ENCODE measurements at regions not wholly inside any gene's neighbourhood (a gene's known extent, or its start where the extent isn't known, plus 50 kb on each side); places are given as distances from the start of the nearest gene placed in this dataset.

GRCh38 chr20:56994006-56994405 is 272.4 kb downstream of the BMP7 start:
- H3K4me1 ChIP-seq (ENCODE audit: control insufficient read depth in 2 of 2, insufficient read depth in 2 of 2, low read length in 2 of 2): no peaks in the 10 kb centered on the region
- H3K36me3 ChIP-seq (ENCODE audit: control insufficient read depth in 2 of 2, insufficient read depth in 2 of 2, low read length in 2 of 2): no peaks in the 10 kb centered on the region
- no peak overlapping the region for H3K27ac ChIP-seq (ENCODE audit: low read depth in 2 of 2, low read length in 2 of 2)
- no peak overlapping the region for H3K4me3 ChIP-seq (ENCODE audit: low read length in 2 of 2)
- no peak overlapping the region for H3K9ac ChIP-seq (ENCODE audit: low read depth in 1 of 2, low read length in 2 of 2)
- peaks cover 0 to 5% of the 10 kb centered on the region in 2 donors for H3K9me3 ChIP-seq (ENCODE audit: control insufficient read depth in 2 of 2, low read length in 2 of 2)
- no peaks in the 10 kb centered on the region for H3K27me3 ChIP-seq (ENCODE audit: control insufficient read depth in 2 of 2, insufficient read depth in 2 of 2, low read length in 2 of 2)

DNA sequence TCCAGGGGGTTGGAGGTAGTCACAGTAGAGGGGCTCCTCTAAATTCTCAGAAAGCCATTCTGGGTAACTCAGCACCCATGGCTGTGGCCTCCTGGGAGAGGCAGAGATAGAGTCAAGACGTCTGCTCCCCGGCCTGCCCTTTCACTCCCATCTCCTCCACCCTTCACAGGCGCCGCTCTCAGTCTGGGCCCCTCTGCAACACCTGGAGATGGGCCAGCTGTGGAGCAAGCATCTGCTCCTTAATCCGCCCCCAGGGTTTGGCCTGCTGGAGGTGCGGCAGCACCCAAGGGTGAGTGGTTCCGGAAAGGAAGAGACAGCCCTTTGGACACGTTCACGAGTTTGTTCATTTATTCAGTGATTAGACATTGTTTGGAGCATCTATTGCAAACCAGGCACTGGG is 271.3 kb downstream of the BMP7 start:
- Histone ChIP-seq H3K4me3 (ENCODE audit: low read length in 2 of 2) (no peak overlapping the region), H3K36me3 (ENCODE audit: control insufficient read depth in 2 of 2, insufficient read depth in 2 of 2, low read length in 2 of 2) (no peaks in the 10 kb centered on the region)

GRCh38 chr20:56995635-56996075 is 270.8 kb downstream of the BMP7 start:
- no peak overlapping the region for H3K9ac ChIP-seq (ENCODE audit: low read depth in 1 of 2, low read length in 2 of 2)
- no peak overlapping the region for H3K4me3 ChIP-seq (ENCODE audit: low read length in 2 of 2)
- no peak overlapping the region for H3K27ac ChIP-seq (ENCODE audit: low read depth in 2 of 2, low read length in 2 of 2)
- H3K27me3 ChIP-seq (ENCODE audit: control insufficient read depth in 2 of 2, insufficient read depth in 2 of 2, low read length in 2 of 2): no peaks in the 10 kb centered on the region
- H3K36me3 ChIP-seq (ENCODE audit: control insufficient read depth in 2 of 2, insufficient read depth in 2 of 2, low read length in 2 of 2): no peaks in the 10 kb centered on the region
- no peaks in the 10 kb centered on the region for H3K4me1 ChIP-seq (ENCODE audit: control insufficient read depth in 2 of 2, insufficient read depth in 2 of 2, low read length in 2 of 2)
- peaks cover 0 to 5% of the 10 kb centered on the region in 2 donors for H3K9me3 ChIP-seq (ENCODE audit: control insufficient read depth in 2 of 2, low read length in 2 of 2)

More for the DNA sequence above, 271.3 kb downstream of the BMP7 start:
- Histone ChIP-seq H3K4me1 (ENCODE audit: control insufficient read depth in 2 of 2, insufficient read depth in 2 of 2, low read length in 2 of 2) (no peaks in the 10 kb centered on the region), H3K9me3 (ENCODE audit: control insufficient read depth in 2 of 2, low read length in 2 of 2) (peaks cover 0 to 5% of the 10 kb centered on the region in 2 donors), H3K9ac (ENCODE audit: low read depth in 1 of 2, low read length in 2 of 2) (no peak overlapping the region), H3K27ac (ENCODE audit: low read depth in 2 of 2, low read length in 2 of 2) (no peak overlapping the region), H3K27me3 (ENCODE audit: control insufficient read depth in 2 of 2, insufficient read depth in 2 of 2, low read length in 2 of 2) (no peaks in the 10 kb centered on the region)

DNA sequence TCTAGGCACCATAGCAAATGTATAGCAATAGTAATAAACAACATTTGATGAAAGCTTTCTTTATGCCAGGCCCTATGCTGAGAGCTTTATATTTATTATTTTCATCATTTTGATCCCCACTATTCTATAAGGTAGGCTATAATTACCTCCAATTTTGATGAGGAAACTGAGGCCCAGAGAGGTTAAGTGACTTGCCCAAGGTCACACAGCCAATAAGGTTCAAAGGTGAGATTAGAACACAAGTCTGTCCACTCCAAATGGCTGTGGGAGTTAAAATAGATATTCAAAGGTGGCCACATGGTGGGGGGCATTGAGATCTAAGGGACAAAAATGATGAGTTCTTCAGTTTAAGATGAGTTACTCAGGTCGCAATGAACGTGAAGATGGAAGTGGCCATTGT is 269.9 kb downstream of the BMP7 start:
- no peaks in the 10 kb centered on the region for H3K36me3 ChIP-seq (ENCODE audit: control insufficient read depth in 2 of 2, insufficient read depth in 2 of 2, low read length in 2 of 2)
- no peak overlapping the region for H3K4me3 ChIP-seq (ENCODE audit: low read length in 2 of 2)
- no peaks in the 10 kb centered on the region for H3K27me3 ChIP-seq (ENCODE audit: control insufficient read depth in 2 of 2, insufficient read depth in 2 of 2, low read length in 2 of 2)
- no peaks in the 10 kb centered on the region for H3K4me1 ChIP-seq (ENCODE audit: control insufficient read depth in 2 of 2, insufficient read depth in 2 of 2, low read length in 2 of 2)
- no peak overlapping the region for H3K27ac ChIP-seq (ENCODE audit: low read depth in 2 of 2, low read length in 2 of 2)
- H3K9ac ChIP-seq (ENCODE audit: low read depth in 1 of 2, low read length in 2 of 2): no peak overlapping the region
- peaks cover 0 to 5% of the 10 kb centered on the region in 2 donors for H3K9me3 ChIP-seq (ENCODE audit: control insufficient read depth in 2 of 2, low read length in 2 of 2)

- H3K9me3 ChIP-seq (ENCODE audit: control insufficient read depth in 2 of 2, low read length in 2 of 2): peaks cover 0 to 5% of the 10 kb centered on the region in 2 donors
- H3K27ac ChIP-seq (ENCODE audit: low read depth in 2 of 2, low read length in 2 of 2): no peak overlapping the region
- no peaks in the 10 kb centered on the region for H3K4me1 ChIP-seq (ENCODE audit: control insufficient read depth in 2 of 2, insufficient read depth in 2 of 2, low read length in 2 of 2)
- H3K4me3 ChIP-seq (ENCODE audit: low read length in 2 of 2): no peak overlapping the region
- H3K27me3 ChIP-seq (ENCODE audit: control insufficient read depth in 2 of 2, insufficient read depth in 2 of 2, low read length in 2 of 2): no peaks in the 10 kb centered on the region
- no peaks in the 10 kb centered on the region for H3K36me3 ChIP-seq (ENCODE audit: control insufficient read depth in 2 of 2, insufficient read depth in 2 of 2, low read length in 2 of 2)
- H3K9ac ChIP-seq (ENCODE audit: low read depth in 1 of 2, low read length in 2 of 2): no peak overlapping the region
Observed at GRCh38 chr20:56998438-56998837, 268.0 kb downstream of the BMP7 start.

DNA sequence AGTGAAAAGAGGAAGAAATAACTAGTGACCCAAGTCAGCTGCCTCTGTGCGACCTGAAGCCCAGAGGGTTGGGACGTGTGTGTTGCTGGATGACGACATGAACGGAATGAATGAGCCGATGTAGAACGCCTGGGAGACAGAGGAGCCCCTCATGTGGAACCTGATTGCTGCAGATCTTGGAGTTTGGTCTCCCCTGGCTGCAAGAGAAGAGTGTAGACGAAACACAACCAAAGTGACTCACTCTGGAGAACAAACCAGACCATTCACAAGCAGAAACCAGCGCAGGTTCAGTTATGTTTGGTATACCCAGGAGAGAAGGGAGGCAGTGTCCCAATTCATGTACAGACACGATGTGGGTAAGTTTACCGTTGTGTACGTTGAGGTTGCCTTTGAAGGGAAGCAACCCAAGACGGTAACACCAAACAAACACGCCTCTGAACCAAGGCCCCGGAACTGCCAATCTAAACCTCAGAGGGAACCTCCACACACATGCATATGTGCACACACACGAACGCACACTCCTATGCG is 265.9 kb downstream of the BMP7 start:
- H3K27ac ChIP-seq (ENCODE audit: low read depth in 2 of 2, low read length in 2 of 2): no peak overlapping the region
- peaks cover 0 to 5% of the 10 kb centered on the region in 2 donors for H3K9me3 ChIP-seq (ENCODE audit: control insufficient read depth in 2 of 2, low read length in 2 of 2)
- H3K27me3 ChIP-seq (ENCODE audit: control insufficient read depth in 2 of 2, insufficient read depth in 2 of 2, low read length in 2 of 2): peaks cover 0 to 2% of the 10 kb centered on the region in 2 donors
- no peaks in the 10 kb centered on the region for H3K4me1 ChIP-seq (ENCODE audit: control insufficient read depth in 2 of 2, insufficient read depth in 2 of 2, low read length in 2 of 2)
- H3K36me3 ChIP-seq (ENCODE audit: control insufficient read depth in 2 of 2, insufficient read depth in 2 of 2, low read length in 2 of 2): no peaks in the 10 kb centered on the region
- H3K4me3 ChIP-seq (ENCODE audit: low read length in 2 of 2): no peak overlapping the region
- no peak overlapping the region for H3K9ac ChIP-seq (ENCODE audit: low read depth in 1 of 2, low read length in 2 of 2)

DNA sequence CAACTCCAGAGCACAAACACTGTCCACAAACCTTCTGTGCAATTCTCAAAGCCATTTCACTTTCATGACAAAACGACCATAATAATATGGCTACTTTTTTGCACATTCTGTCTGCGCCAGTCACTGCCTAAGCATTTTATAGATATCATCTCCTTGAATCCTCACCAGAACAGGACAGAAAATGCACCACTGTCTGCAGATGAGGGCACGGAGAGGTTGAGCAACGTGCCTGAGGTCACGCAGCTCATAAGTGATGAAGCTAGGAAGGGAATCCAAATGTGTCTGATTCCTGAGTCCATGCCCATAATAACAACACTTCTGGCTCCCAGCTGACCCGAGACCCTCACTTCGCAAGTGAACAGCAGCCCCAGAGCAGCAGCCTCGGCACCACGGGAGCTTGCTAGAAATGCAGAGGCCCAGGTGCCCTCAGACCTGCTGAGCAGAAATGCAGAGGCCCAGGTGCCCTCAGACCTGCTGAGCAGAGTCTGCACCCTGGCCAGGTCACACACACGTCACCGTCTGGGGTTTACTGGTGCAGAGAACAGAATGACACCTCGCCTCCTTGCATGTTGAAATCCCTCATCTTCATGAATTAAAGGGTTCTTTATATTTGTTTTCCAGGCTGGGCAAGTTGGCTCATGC is 265.2 kb downstream of the BMP7 start:
- H3K9me3 ChIP-seq (ENCODE audit: control insufficient read depth in 2 of 2, low read length in 2 of 2): peaks cover 0 to 5% of the 10 kb centered on the region in 2 donors
- no peak overlapping the region for H3K4me3 ChIP-seq (ENCODE audit: low read length in 2 of 2)
- H3K36me3 ChIP-seq (ENCODE audit: control insufficient read depth in 2 of 2, insufficient read depth in 2 of 2, low read length in 2 of 2): no peaks in the 10 kb centered on the region
- H3K27me3 ChIP-seq (ENCODE audit: control insufficient read depth in 2 of 2, insufficient read depth in 2 of 2, low read length in 2 of 2): peaks cover 0 to 2% of the 10 kb centered on the region in 2 donors
- no peak overlapping the region for H3K9ac ChIP-seq (ENCODE audit: low read depth in 1 of 2, low read length in 2 of 2)
- H3K4me1 ChIP-seq (ENCODE audit: control insufficient read depth in 2 of 2, insufficient read depth in 2 of 2, low read length in 2 of 2): no peaks in the 10 kb centered on the region
- no peak overlapping the region for H3K27ac ChIP-seq (ENCODE audit: low read depth in 2 of 2, low read length in 2 of 2)

GRCh38 chr20:57002066-57002570 is 264.3 kb downstream of the BMP7 start:
- Histone ChIP-seq H3K27ac (ENCODE audit: low read depth in 2 of 2, low read length in 2 of 2) (no peak overlapping the region), H3K36me3 (ENCODE audit: control insufficient read depth in 2 of 2, insufficient read depth in 2 of 2, low read length in 2 of 2) (no peaks in the 10 kb centered on the region), H3K9me3 (ENCODE audit: control insufficient read depth in 2 of 2, low read length in 2 of 2) (peaks cover 0 to 5% of the 10 kb centered on the region in 2 donors), H3K9ac (ENCODE audit: low read depth in 1 of 2, low read length in 2 of 2) (no peak overlapping the region), H3K4me1 (ENCODE audit: control insufficient read depth in 2 of 2, insufficient read depth in 2 of 2, low read length in 2 of 2) (no peaks in the 10 kb centered on the region), H3K27me3 (ENCODE audit: control insufficient read depth in 2 of 2, insufficient read depth in 2 of 2, low read length in 2 of 2) (peaks cover 0 to 5% of the 10 kb centered on the region in 2 donors), H3K4me3 (ENCODE audit: low read length in 2 of 2) (no peak overlapping the region)

GRCh38 chr20:57003012-57003411 is 263.4 kb downstream of the BMP7 start:
- Histone ChIP-seq H3K9ac (ENCODE audit: low read depth in 1 of 2, low read length in 2 of 2) (no peak overlapping the region), H3K27me3 (ENCODE audit: control insufficient read depth in 2 of 2, insufficient read depth in 2 of 2, low read length in 2 of 2) (peaks cover 0 to 5% of the 10 kb centered on the region in 2 donors), H3K4me1 (ENCODE audit: control insufficient read depth in 2 of 2, insufficient read depth in 2 of 2, low read length in 2 of 2) (no peaks in the 10 kb centered on the region), H3K9me3 (ENCODE audit: control insufficient read depth in 2 of 2, low read length in 2 of 2) (peaks cover 0 to 5% of the 10 kb centered on the region in 2 donors), H3K36me3 (ENCODE audit: control insufficient read depth in 2 of 2, insufficient read depth in 2 of 2, low read length in 2 of 2) (no peaks in the 10 kb centered on the region), H3K27ac (ENCODE audit: low read depth in 2 of 2, low read length in 2 of 2) (no peak overlapping the region), H3K4me3 (ENCODE audit: low read length in 2 of 2) (no peak overlapping the region)

- Histone ChIP-seq H3K9ac (ENCODE audit: low read depth in 1 of 2, low read length in 2 of 2) (no peak overlapping the region), H3K27me3 (ENCODE audit: control insufficient read depth in 2 of 2, insufficient read depth in 2 of 2, low read length in 2 of 2) (peaks cover 0 to 5% of the 10 kb centered on the region in 2 donors), H3K4me3 (ENCODE audit: low read length in 2 of 2) (no peak overlapping the region), H3K36me3 (ENCODE audit: control insufficient read depth in 2 of 2, insufficient read depth in 2 of 2, low read length in 2 of 2) (no peaks in the 10 kb centered on the region), H3K4me1 (ENCODE audit: control insufficient read depth in 2 of 2, insufficient read depth in 2 of 2, low read length in 2 of 2) (no peaks in the 10 kb centered on the region), H3K9me3 (ENCODE audit: control insufficient read depth in 2 of 2, low read length in 2 of 2) (no peaks in the 10 kb centered on the region), H3K27ac (ENCODE audit: low read depth in 2 of 2, low read length in 2 of 2) (no peak overlapping the region)
Observed at GRCh38 chr20:57004416-57004815, 262.0 kb downstream of the BMP7 start.

Measured in mucosa of rectum (tissue), 2 donors.